Superior temporal gyrus (tissue), 1 donor: ENCODE measurements at regions not wholly inside any gene's neighbourhood (a gene's known extent, or its start where the extent isn't known, plus 50 kb on each side); places are given as distances from the start of the nearest gene placed in this dataset.

ENCODE experiments used
- DNase-seq: peaks from one replicate; pipeline ENCODE4 v3.0.0-alpha.2; 2016; ENCODE audit errors: extremely low spot score

DNA sequence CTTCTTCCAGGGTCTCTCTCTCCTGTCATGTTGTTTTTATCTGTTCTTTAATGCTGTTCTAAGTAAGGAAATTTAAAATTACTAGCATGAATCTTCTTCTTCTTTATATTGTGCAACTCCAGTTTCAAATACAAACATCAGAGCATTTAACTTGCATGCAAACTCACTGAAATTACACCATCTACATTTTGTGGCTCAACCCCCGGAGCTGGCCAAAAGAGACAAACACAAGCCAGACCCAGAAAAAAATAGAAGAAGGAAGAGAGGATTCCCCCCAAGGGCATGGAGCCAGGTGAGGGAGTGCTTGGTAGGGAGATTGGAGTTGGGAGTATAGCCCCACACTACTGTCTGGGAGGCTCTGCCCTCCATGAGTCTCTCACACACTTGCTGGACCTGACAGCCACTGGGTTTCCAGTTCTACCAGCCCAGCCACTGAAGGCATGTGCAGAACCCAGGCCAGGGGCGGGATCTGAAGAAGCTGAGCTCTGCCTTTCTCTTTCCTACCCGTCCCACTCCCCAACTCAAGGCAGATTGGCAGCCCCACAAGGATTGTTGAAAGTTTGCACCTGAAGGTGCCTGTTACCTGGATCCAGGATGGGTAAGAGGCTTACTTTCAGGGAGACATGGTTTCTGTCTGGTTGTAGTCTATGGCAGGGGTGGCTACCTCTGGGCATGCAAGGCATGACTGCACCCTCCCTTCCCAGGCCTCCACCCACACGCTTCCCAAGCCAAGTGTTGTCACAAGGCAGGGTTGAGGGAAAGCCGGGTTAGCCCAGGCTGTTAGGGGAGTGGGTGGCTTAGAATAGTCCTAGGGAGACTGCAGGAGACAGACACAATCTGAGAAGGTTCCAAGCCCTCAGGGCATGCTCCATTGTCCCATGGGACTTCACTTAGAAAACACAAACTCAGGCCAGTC, 297.2 kb downstream of the TGFB2 start:
- no peak for DNase-seq

DNA sequence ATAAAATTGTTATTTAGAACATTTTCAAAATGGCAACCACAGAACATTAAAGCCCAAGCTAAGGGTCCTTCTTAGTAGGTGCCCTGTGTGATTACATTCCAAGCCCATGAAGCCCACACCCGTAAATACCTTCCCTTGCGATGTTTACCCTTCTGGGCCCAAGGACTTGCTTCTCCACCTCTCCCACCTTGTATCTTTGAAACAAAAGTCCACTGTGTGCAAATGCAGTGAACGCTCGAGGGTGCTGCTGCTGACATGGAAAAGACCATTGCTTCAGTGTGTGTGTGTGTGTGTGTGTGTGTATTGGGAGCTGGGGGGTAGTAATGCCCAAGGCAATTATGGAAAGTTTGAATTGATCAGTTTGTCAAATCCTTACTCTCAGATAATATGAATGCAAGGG, 298.1 kb downstream of the TGFB2 start:
- no peak for DNase-seq

GRCh38 chr1:218643926-218644325, 298.8 kb downstream of the TGFB2 start:
- no peak for DNase-seq

DNA sequence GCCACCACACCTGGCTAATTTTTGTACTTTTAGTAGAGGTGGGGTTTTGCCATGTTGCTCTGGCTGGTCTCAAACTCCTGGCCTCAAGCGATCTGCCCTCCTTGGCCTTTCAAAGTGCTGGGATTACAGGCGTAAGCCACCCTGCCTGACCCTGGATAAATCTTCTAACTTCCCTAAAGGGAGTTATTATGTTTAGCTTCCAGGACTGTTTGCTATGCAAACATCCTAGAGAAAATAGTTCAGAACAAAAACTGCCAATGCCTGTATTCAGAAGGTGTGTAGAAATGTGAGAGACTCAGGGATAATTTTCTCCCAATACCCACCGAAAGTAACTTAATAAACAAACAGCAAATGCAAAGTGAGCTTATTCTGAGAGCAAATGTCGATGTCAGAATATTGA, 301.2 kb downstream of the TGFB2 start:
- DNase-seq, result no peak

- no peak for DNase-seq
Measured at GRCh38 chr1:218656301-218657037, 311.3 kb downstream of the TGFB2 start.

DNA sequence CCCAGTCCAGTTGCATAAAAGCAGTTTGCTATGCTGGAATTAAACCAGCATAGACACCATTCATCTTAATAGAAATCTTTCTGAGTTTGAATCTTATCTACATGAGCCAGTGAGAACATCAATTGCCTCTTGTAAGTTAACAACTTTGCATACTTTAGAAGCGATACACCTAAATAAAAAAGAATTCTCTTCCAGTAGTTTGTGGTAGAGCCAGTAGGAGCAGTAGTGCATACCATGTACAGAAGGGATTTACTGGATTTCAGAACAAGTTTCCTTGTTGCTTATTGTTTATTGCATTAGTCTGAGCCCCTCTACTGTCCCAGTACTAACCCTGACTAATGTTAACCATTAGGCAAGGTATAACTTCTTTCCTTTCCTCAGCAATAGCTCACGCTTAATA, 313.1 kb downstream of the TGFB2 start:
- DNase-seq, result no peak

DNA sequence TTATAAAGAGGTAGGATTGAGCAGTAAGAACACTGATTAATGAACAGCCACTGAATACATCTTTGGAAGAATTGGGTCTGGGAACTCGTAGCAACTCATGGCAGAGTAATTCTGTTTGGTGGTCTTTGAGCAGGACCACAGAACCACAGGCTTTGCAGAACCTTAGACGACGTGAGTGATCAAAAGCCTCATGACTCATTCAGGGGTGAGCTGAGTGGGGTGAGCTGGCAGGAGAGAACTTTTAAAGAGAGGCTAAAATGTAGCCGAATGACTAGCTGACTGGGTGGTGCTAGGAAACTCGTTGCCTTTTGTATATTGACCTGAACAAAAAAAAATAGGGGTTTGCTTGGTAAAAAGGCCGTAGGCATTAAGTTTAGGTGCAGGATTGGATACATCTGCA, 313.8 kb downstream of the TGFB2 start:
- no peak for DNase-seq

- no peak for DNase-seq
Measured at GRCh38 chr1:218659911-218660677, 315.0 kb downstream of the TGFB2 start.

- DNase-seq, result no peak
Measured at GRCh38 chr1:218660678-218661053, 315.5 kb downstream of the TGFB2 start.

GRCh38 chr1:218661411-218661810, 316.3 kb downstream of the TGFB2 start:
- no peak for DNase-seq

- peak; percentile 22 for DNase-seq
Measured at GRCh38 chr1:218664385-218665170, 319.4 kb downstream of the TGFB2 start.

DNA sequence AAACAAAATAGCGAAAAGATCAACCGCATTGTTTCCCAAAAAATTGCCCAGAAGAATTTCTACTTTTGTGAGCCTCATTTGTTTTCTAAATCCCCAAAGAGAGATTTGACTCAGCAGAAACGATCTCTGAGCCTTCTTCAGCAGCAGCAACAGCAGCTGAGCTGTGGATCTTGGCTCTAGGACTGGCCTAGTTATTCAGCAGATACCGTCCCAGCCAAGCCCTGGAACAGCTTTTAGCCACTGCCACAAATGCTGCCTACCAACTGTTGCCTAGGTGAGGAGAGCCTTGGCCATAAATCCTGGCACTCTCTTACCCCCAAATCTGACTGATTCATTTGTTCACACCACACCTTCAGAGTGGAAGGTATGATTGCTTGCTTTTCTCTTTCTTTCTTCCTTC, 320.1 kb downstream of the TGFB2 start:
- peak; percentile 66 for DNase-seq

GRCh38 chr1:218666263-218666662, 321.1 kb downstream of the TGFB2 start:
- DNase-seq, result no peak

GRCh38 chr1:218667781-218668516, 322.8 kb downstream of the TGFB2 start:
- DNase-seq, result no peak

DNA sequence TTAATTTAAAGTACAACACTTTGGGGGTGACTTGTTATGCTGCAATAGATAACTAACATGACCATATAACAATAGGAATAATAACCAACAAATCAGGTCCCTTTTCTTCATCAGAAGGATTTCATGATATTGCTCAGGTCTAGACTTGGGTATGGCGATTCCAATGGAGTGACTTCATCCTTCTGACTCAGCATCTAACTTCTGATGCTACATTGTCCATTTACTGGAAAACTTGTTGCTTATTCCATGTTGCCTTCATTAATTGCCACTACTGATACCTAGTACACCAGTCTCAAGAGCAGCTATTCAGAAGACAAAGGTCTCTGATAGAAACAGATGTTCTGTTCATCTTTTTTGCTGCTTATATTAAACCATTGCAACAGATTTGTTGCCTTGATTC, 324.3 kb downstream of the TGFB2 start:
- DNase-seq, result no peak

DNA sequence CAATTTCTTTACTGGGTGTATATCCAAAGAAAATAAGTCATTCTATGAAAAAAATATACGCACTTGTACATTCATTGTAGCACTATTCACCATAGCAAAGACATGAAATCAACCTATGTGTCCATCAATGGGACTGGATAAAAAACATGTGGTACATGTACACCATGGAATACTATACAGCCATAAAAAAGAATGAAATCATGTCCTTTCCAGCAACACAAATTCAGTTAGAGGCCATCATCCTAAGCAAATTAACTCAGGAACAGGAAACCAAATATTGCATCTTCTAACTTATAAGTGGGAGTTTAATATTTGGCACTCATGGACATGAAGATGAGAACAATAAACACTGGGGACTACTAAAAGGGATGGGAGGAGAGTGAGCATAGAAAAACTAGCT, 325.7 kb downstream of the TGFB2 start:
- DNase-seq, result no peak

GRCh38 chr1:218671573-218671972, 326.4 kb downstream of the TGFB2 start:
- no peak for DNase-seq

DNA sequence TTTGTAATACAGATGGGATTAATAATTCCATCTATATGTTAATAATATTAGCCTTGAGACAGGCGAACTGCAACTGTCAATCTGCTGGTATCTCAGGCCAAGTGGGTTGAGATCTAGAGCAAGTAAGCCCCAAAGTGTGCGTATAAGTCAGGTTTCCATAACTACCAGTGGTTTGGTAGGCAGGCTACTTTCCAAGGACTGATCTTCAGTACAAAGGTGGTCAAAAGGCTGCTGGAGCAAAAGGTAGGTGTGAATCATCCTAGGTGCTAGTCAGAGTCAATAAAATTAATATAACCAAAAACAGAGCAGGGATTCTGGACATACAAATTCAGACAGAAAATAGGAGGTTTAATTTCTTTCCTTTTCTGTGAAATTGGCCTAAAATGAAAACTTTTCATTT, 328.0 kb downstream of the TGFB2 start:
- no peak for DNase-seq

DNA sequence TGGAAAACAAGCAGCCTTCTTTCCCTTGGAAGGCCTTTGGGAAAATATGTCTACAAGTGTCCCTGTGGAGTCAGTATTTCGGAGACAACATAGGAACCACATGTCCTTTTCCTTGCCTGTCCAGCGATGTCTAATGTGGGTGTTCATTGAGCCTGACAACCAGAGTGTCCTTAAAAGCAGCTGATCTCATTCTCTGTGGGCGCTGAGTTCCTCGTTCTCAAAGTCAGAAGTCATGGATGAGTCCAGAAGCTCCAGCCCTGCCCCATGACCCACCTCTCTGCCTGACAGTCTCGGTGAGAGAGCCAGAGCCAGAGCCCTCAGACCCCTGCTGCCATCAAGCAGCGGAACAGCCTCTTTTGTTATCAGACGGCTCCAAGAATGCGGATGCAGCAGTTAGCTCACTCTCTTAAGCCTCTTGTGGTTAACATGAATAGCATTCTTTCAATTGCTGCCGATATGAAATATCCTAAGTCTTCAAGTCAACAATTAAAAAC, 329.2 kb downstream of the TGFB2 start:
- DNase-seq, result no peak

DNA sequence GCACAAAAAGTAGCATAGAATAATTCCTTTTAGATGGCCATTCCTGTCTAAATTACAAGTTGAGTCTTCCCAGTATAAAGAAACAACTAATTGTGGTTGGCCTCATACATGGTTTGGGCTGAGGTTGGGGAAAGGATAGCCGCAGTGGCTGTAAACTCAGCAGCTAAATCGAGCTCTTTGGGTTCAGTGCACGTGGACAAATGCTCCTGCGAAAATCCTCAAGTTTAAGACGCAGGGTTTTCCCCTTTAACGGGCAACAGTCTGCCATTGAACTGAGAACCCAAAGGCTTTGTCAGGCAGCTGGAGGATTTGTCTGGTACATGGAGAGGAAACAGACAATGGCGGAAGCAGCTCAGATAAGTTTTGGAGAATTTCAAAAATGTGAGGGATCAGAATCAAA, 331.9 kb downstream of the TGFB2 start:
- no peak for DNase-seq

DNA sequence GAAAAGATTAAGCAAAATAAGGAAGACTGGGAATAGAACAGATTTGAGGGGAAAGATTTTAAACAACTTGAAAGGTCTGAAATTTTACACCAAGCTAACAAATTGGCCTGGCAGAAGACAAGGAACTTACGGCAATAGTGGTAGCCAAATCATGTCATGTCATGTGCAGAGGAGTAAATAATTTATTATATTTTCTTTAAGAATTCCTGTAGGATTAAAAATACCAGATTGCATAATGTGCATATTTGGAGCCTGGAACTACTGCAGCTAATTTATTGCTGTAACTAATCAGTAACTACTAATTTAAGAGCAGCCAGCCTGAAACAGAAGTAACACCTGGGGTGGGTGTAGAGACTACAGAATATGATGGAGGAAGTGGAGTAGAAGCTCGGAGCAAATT, 334.3 kb downstream of the TGFB2 start:
- DNase-seq, result no peak
